Endodermal cell (in vitro differentiated cells): ENCODE measurements at regions not wholly inside any gene's neighbourhood (a gene's known extent, or its start where the extent isn't known, plus 50 kb on each side); places are given as distances from the start of the nearest gene placed in this dataset.

Experiments used
- DNase-seq: peaks from one replicate; pipeline ENCODE4 v3.0.0-alpha.2; 2017
- H3K27ac ChIP-seq: 2 replicates; pipeline ENCODE4 v1.5.1; 2013; ENCODE audit warnings: mild to moderate bottlenecking, low read depth, low read length, moderate library complexity
- H3K27me3 ChIP-seq: 2 replicates; pipeline ENCODE4 v1.6.1; 2013; ENCODE audit warnings: mild to moderate bottlenecking, low read length, moderate library complexity; ENCODE audit not compliant: insufficient read depth, control insufficient read depth, poor library complexity, severe bottlenecking
- H3K36me3 ChIP-seq: 2 replicates; pipeline ENCODE4 v1.7.0; 2013; ENCODE audit warnings: mild to moderate bottlenecking, low read length, moderate library complexity; ENCODE audit not compliant: control insufficient read depth, insufficient read depth
- H3K4me1 ChIP-seq: one replicate; pipeline ENCODE4 v1.7.0; 2013; ENCODE audit warnings: low read length; ENCODE audit not compliant: control insufficient read depth, insufficient read depth
- H3K4me3 ChIP-seq: 2 replicates; pipeline ENCODE4 v1.5.1; 2013; ENCODE audit warnings: mild to moderate bottlenecking, low read length, moderate library complexity
- H3K9ac ChIP-seq: 2 replicates; pipeline ENCODE4 v1.6.1; 2013; ENCODE audit warnings: mild to moderate bottlenecking, low read length, moderate library complexity; ENCODE audit not compliant: poor library complexity, severe bottlenecking; ENCODE audit errors: extremely low read depth
- H3K9me3 ChIP-seq: 2 replicates; pipeline ENCODE4 v1.6.1; 2013; ENCODE audit warnings: mild to moderate bottlenecking, low read length, moderate library complexity; ENCODE audit not compliant: control insufficient read depth
- H3K27ac Mint-ChIP-seq: 2 replicates; pipeline ENCODE4 v1.8.0; 2020; ENCODE audit warnings: mixed read lengths
- H3K27me3 Mint-ChIP-seq: 2 replicates; pipeline ENCODE4 v1.8.0; 2021; ENCODE audit warnings: mild to moderate bottlenecking, mixed read lengths; ENCODE audit not compliant: insufficient read depth
- H3K36me3 Mint-ChIP-seq: 2 replicates; pipeline ENCODE4 v1.8.0; 2020; ENCODE audit warnings: low read depth, mixed read lengths
- H3K4me1 Mint-ChIP-seq: 2 replicates; pipeline ENCODE4 v1.8.0; 2020; ENCODE audit warnings: mixed read lengths
- H3K4me3 Mint-ChIP-seq: 2 replicates; pipeline ENCODE4 v1.8.0; 2020; ENCODE audit warnings: mild to moderate bottlenecking, moderate library complexity, mixed read lengths
- H3K9me3 Mint-ChIP-seq: 2 replicates; pipeline ENCODE4 v1.8.0; 2020; ENCODE audit warnings: mild to moderate bottlenecking, mixed read lengths
- CTCF ChIP-seq: fragments of 200-600 bp; sonication (generic); conservative IDR thresholded peaks from 2 replicates; pipeline ENCODE4 v1.5.0; 2021; ENCODE audit warnings: antibody characterized with exemption, mild to moderate bottlenecking
- WGBS, 2 experiments: methylation state at CpG; one replicate each; pipeline versions ENCODE4 v1.1.5 to v1.1.7; 2013; ENCODE audit warnings: missing lambda C conversion rate in 2 of 2, mixed read lengths in 1 of 2; ENCODE audit not compliant: insufficient coverage in 1 of 2, insufficient read length in 1 of 2; 5-methylcytosine and 5-hydroxymethylcytosine counted together

DNA sequence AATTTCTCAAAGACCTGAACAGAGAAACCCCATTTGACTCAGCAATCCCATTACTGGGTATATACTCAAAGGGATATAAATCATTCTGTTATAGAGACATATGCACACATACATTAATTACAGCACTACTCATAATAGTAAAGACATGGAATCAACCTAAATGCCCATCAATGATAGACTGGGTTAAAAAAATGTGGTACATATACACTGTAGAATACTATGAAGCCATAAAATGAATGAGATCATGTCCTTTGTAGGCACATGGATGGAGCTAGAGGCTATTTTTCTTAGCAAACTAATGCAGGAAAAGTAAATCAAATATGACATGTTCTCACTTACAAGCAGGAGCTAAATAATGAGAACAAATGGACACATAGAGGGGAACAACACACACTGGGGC is 303.8 kb downstream of the BTG1 start:
- Histone ChIP-seq H3K9me3 (peaks cover 10% of the 10 kb centered on the region), H3K4me3 (no peak overlapping the region), H3K36me3 (no peaks in the 10 kb centered on the region), H3K4me1 (no peaks in the 10 kb centered on the region), H3K27me3 (no peaks in the 10 kb centered on the region), H3K27ac (no peak overlapping the region), H3K9ac (no peak overlapping the region)
- DNase-seq, result no peak
- H3K27me3 Mint-ChIP-seq, result no peaks in the 10 kb centered on the region
- no peak for TF ChIP-seq CTCF
- H3K27ac Mint-ChIP-seq, result no peak overlapping the region
- peaks cover 2% of the 10 kb centered on the region for H3K4me1 Mint-ChIP-seq
- no peak overlapping the region for H3K4me3 Mint-ChIP-seq
- no peaks in the 10 kb centered on the region for H3K36me3 Mint-ChIP-seq
- peaks cover 7% of the 10 kb centered on the region for H3K9me3 Mint-ChIP-seq

DNA sequence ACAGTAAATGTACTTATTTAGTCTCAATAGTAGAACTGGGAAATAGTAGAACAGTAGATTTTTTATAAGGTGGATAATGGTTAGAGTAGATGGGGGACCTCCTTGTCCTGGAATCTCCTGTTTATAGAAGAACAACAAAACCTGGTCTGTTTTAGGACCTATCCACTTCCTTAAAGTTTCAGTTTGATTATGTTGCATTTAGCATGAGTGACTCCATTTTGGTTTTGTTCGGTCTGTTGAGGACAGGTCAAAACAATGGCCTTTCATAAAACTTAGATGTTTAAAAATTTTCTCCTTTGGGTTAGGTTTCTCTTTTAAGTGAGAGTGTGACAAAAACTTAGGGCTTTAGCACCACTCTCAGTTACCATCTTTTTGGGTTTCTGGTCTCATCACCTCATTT is 308.9 kb downstream of the BTG1 start:
- no peaks in the 10 kb centered on the region for H3K9me3 Mint-ChIP-seq
- Histone ChIP-seq H3K4me3 (no peak overlapping the region), H3K27ac (no peak overlapping the region), H3K27me3 (no peaks in the 10 kb centered on the region), H3K36me3 (no peaks in the 10 kb centered on the region), H3K9me3 (peaks cover 10% of the 10 kb centered on the region), H3K4me1 (no peaks in the 10 kb centered on the region), H3K9ac (no peak overlapping the region)
- H3K27ac Mint-ChIP-seq, result no peak overlapping the region
- TF ChIP-seq CTCF, result no peak
- no peaks in the 10 kb centered on the region for H3K4me1 Mint-ChIP-seq
- no peak overlapping the region for H3K4me3 Mint-ChIP-seq
- no peaks in the 10 kb centered on the region for H3K36me3 Mint-ChIP-seq
- no peaks in the 10 kb centered on the region for H3K27me3 Mint-ChIP-seq
- WGBS, 2 experiments, result 100% methylated on average over 1 of the region's 1 CpG
- DNase-seq, result no peak

GRCh38 chr12:91836264-91836663 is 309.4 kb downstream of the BTG1 start:
- H3K27me3 ChIP-seq, result no peaks in the 10 kb centered on the region
- no peaks in the 10 kb centered on the region for H3K27me3 Mint-ChIP-seq
- H3K27ac Mint-ChIP-seq, result no peak overlapping the region
- no peak overlapping the region for H3K9ac ChIP-seq
- WGBS, 2 experiments, result 83 to 100% methylated on average over 1 of the region's 1 CpG
- no peak overlapping the region for H3K4me3 Mint-ChIP-seq
- no peak overlapping the region for H3K27ac ChIP-seq
- no peaks in the 10 kb centered on the region for H3K4me1 Mint-ChIP-seq
- H3K9me3 Mint-ChIP-seq, result no peaks in the 10 kb centered on the region
- H3K4me1 ChIP-seq, result no peaks in the 10 kb centered on the region
- TF ChIP-seq CTCF, result no peak
- no peak for DNase-seq
- H3K4me3 ChIP-seq, result no peak overlapping the region
- H3K36me3 ChIP-seq, result no peaks in the 10 kb centered on the region
- H3K9me3 ChIP-seq, result peaks cover 7% of the 10 kb centered on the region
- H3K36me3 Mint-ChIP-seq, result no peaks in the 10 kb centered on the region
